DOHH2 (cell line): ENCODE measurements at regions not wholly inside any gene's neighbourhood (a gene's known extent, or its start where the extent isn't known, plus 50 kb on each side); places are given as distances from the start of the nearest gene placed in this dataset.

Experiments
- H3F3A ChIP-seq: fragments of 200-600 bp; sonication (generic), shearing (Covaris generic); 2 replicates; pipeline ENCODE4 v1.6.0; 2016; ENCODE audit warnings: antibody characterized with exemption, mild to moderate bottlenecking; ENCODE audit not compliant: control insufficient read depth, insufficient read depth
- H3K27ac ChIP-seq: fragments of 200-600 bp; sonication (generic); 2 replicates; pipeline ENCODE4 v1.5.1; 2014; ENCODE audit warnings: low read depth, mild to moderate bottlenecking, low read length, moderate library complexity
- H3K27me3 ChIP-seq: fragments of 200-600 bp; sonication (generic); 2 replicates; pipeline ENCODE4 v1.6.1; 2014; ENCODE audit warnings: mild to moderate bottlenecking, low read length, mixed read lengths; ENCODE audit not compliant: control insufficient read depth
- H3K36me3 ChIP-seq: fragments of 200-600 bp; sonication (generic); 2 replicates; pipeline ENCODE4 v1.6.1; 2014; ENCODE audit warnings: mild to moderate bottlenecking, low read length, moderate library complexity, mixed read lengths; ENCODE audit not compliant: control insufficient read depth
- H3K4me1 ChIP-seq: fragments of 200-600 bp; sonication (generic); 2 replicates; pipeline ENCODE4 v1.6.1; 2014; ENCODE audit warnings: mild to moderate bottlenecking, low read length, mixed read lengths; ENCODE audit not compliant: control insufficient read depth
- H3K4me2 ChIP-seq: fragments of 200-600 bp; sonication (generic); 2 replicates; pipeline ENCODE4 v1.6.0; 2014; ENCODE audit warnings: mild to moderate bottlenecking, low read length, moderate library complexity
- H3K4me3 ChIP-seq: fragments of 200-600 bp; sonication (generic); 2 replicates; pipeline ENCODE4 v1.5.1; 2014; ENCODE audit warnings: mild to moderate bottlenecking, low read length, mixed read lengths
- H3K79me2 ChIP-seq: fragments of 200-600 bp; sonication (generic); 2 replicates; pipeline ENCODE4 v1.6.1; 2014; ENCODE audit warnings: mild to moderate bottlenecking, low read length, mixed read lengths; ENCODE audit not compliant: control insufficient read depth
- H3K9me2 ChIP-seq: fragments of 200-600 bp; sonication (generic); replicated peaks from 2 replicates; pipeline ENCODE4 v1.6.1; 2014; ENCODE audit warnings: mild to moderate bottlenecking, low read length, mixed read lengths; ENCODE audit not compliant: control insufficient read depth
- H3K9me3 ChIP-seq: fragments of 200-600 bp; sonication (generic); 2 replicates; pipeline ENCODE4 v1.6.1; 2014; ENCODE audit warnings: antibody characterized with exemption, low read length, mixed read lengths; ENCODE audit not compliant: control insufficient read depth, insufficient read depth
- H4K20me1 ChIP-seq: fragments of 200-600 bp; sonication (generic); 2 replicates; pipeline ENCODE4 v1.6.0; 2014; ENCODE audit warnings: low read depth, mild to moderate bottlenecking, antibody characterized with exemption, low read length, moderate library complexity; ENCODE audit not compliant: control insufficient read depth, insufficient read depth
- CTCF ChIP-seq: fragments of 200-600 bp; sonication (generic); IDR thresholded peaks from one replicate; pipeline ENCODE4 v1.5.1; 2014; ENCODE audit warnings: antibody characterized with exemption, mild to moderate bottlenecking, low read depth, low read length; ENCODE audit not compliant: poor library complexity, severe bottlenecking
- EZH2phosphoT487 ChIP-seq: fragments of 200-600 bp; sonication (generic); IDR thresholded peaks from 2 replicates; pipeline ENCODE4 v1.6.1; 2017; ENCODE audit warnings: borderline replicate concordance, mild to moderate bottlenecking, antibody characterized with exemption, low read length, moderate library complexity, mixed read lengths

GRCh38 chrX:45353456-45353855, 152.8 kb upstream of the DIPK2B start:
- no peaks in the 10 kb centered on the region for H3K79me2 ChIP-seq
- no peaks in the 10 kb centered on the region for H3F3A ChIP-seq
- H3K4me2 ChIP-seq, result no peak overlapping the region
- H3K36me3 ChIP-seq, result no peaks in the 10 kb centered on the region
- no peak overlapping the region for H3K27ac ChIP-seq
- H3K4me1 ChIP-seq, result no peaks in the 10 kb centered on the region
- no peaks in the 10 kb centered on the region for H3K27me3 ChIP-seq
- no peaks in the 10 kb centered on the region for H3K9me2 ChIP-seq
- H4K20me1 ChIP-seq, result no peaks in the 10 kb centered on the region
- H3K9me3 ChIP-seq, result no peaks in the 10 kb centered on the region
- H3K4me3 ChIP-seq, result no peak overlapping the region
- TF ChIP-seq EZH2phosphoT487 (no peak), CTCF (no peak)

GRCh38 chrX:45352611-45353010, 151.9 kb upstream of the DIPK2B start:
- H4K20me1 ChIP-seq, result no peaks in the 10 kb centered on the region
- no peak overlapping the region for H3K4me3 ChIP-seq
- no peaks in the 10 kb centered on the region for H3K79me2 ChIP-seq
- H3K36me3 ChIP-seq, result no peaks in the 10 kb centered on the region
- H3K27ac ChIP-seq, result no peak overlapping the region
- H3K9me2 ChIP-seq, result no peaks in the 10 kb centered on the region
- TF ChIP-seq CTCF, result no peak
- no peak for TF ChIP-seq EZH2phosphoT487
- H3K9me3 ChIP-seq, result no peaks in the 10 kb centered on the region
- no peaks in the 10 kb centered on the region for H3F3A ChIP-seq
- H3K4me2 ChIP-seq, result no peak overlapping the region
- no peaks in the 10 kb centered on the region for H3K4me1 ChIP-seq
- H3K27me3 ChIP-seq, result no peaks in the 10 kb centered on the region

GRCh38 chrX:45351478-45351877, 150.8 kb upstream of the DIPK2B start:
- TF ChIP-seq CTCF, result no peak
- no peak for TF ChIP-seq EZH2phosphoT487
- Histone ChIP-seq H3K4me1 (no peaks in the 10 kb centered on the region), H3K27ac (no peak overlapping the region), H4K20me1 (no peaks in the 10 kb centered on the region), H3K9me2 (no peaks in the 10 kb centered on the region), H3K4me2 (no peak overlapping the region), H3K27me3 (no peaks in the 10 kb centered on the region), H3K9me3 (no peaks in the 10 kb centered on the region), H3K4me3 (no peak overlapping the region), H3F3A (no peaks in the 10 kb centered on the region), H3K79me2 (no peaks in the 10 kb centered on the region), H3K36me3 (no peaks in the 10 kb centered on the region)

GRCh38 chrX:45348296-45348695, 147.6 kb upstream of the DIPK2B start:
- H3K9me2 ChIP-seq, result no peaks in the 10 kb centered on the region
- H3K27ac ChIP-seq, result no peak overlapping the region
- H3K4me1 ChIP-seq, result no peaks in the 10 kb centered on the region
- H4K20me1 ChIP-seq, result no peaks in the 10 kb centered on the region
- no peaks in the 10 kb centered on the region for H3K27me3 ChIP-seq
- no peak overlapping the region for H3K4me3 ChIP-seq
- H3K4me2 ChIP-seq, result no peak overlapping the region
- no peaks in the 10 kb centered on the region for H3K36me3 ChIP-seq
- no peaks in the 10 kb centered on the region for H3F3A ChIP-seq
- no peak for TF ChIP-seq EZH2phosphoT487
- no peak for TF ChIP-seq CTCF
- H3K9me3 ChIP-seq, result no peaks in the 10 kb centered on the region
- H3K79me2 ChIP-seq, result no peaks in the 10 kb centered on the region
